SK-MEL-5 (cell line): ENCODE measurements at regions not wholly inside any gene's neighbourhood (a gene's known extent, or its start where the extent isn't known, plus 50 kb on each side); places are given as distances from the start of the nearest gene placed in this dataset.

ENCODE experiments used
- DNase-seq: peaks from one replicate; pipeline ENCODE4 v3.0.0-alpha.2; 2016; ENCODE audit warnings: low read depth, low spot score
- in situ Hi-C: cut with HindIII; loops from 2 replicates; pipeline ENCODE4 v1.10.0; 2016; ENCODE audit warnings: low sequenced_read_pairs, high pct_unique_total_duplicates, low pct_unique_long_range_greater_than_20kb

DNA sequence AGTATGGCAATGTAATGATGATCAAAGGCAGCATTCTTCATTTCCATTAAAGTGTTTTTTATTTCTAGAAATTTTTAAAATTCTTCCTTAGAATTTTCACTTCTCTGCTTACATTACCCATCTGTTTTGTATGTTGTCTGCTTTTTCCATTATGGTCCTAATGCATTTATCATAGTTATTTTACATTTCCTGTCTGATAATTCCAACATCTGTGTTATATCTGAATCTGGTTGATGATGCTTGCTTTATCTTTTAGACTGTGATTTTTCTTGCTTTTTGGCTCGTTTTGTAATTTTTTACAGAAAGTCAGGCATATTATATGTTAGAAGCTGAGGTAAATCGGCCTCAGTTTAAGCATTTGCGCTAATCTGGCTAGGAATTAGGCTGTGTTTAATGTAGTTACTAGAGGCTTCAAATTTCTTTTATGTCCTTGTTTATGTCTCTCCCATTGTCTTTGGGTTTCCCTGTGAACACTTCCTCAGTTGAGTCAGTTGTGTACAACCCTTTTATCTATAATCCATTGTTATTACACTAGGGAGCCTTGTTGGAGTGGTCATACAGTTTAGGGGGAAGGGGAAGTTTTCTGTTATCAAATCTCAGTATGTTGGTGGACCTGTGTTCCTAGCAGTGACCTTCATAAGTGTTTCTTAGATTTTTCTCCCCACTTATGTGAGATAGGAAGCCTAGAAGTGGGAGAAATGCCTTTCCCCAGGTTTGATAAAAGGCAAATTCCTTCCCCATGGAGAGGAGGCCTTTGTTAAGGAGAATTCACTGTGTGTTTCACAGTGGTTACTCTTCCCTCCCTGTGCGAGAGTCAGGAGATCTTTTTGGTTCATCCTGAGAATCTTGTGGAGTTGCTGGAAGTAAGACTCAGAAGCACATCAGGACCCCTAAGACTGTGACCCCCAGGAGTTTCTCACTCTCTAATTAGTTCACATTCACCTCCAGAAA, 437.5 kb downstream of the INSC start:
- no peak for DNase-seq
- in situ Hi-C loops, result no loop called here

DNA sequence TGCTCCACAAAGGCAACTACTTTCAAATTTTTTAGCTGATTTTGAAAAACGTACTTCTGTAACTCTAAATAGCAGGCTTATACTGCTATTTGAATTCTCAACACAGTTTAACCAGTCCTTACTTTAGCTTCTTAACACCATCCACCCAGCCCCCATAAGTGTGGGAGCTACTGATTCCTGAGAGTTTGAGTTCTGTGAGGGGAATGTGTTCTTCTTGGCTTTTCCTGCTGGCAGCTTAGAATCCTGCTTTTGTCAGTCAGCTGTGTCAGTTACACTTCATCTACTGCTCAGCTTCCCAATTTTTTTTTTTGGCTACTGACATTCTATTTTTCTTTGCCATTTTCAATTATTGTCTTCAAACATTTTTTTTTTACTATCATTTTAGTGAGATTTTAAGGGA, 440.4 kb downstream of the INSC start:
- DNase-seq, result no peak
- in situ Hi-C loops, result no loop called here

DNA sequence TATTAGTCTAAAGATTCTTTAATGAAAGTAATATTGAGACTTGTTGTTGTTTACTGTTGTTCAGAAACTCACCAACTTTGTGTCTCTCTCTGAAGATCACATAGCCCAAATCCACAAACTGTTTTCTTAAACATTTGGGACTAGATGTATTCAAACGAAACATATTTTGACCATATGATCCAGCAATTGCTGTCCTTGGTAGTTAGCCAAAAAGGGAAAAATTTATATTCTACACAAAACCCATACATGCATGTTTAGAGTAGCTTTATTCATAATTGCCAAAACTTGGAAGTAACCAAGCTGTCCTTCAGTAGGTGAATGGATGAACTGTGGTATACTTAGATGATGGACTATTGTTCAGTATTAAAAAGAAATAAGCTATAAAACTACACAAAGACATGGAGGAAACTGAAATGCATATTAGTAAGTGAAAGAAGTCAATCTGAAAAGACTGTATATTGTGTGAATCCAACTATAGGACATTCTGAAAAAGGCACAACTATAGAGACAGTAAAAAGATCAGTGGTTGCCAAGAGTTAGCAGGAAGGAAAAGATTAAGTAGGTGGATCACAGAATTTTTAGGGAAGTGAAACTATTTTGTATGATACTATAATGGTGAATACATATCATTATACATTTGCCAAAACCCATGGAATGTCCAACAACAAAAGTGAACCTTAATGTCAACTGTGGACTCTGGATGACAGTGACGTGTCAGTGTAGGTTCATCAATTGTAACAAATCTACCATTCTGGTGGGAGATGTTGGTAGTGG, 442.9 kb downstream of the INSC start:
- no peak for DNase-seq
- in situ Hi-C loops, result no loop called here

DNA sequence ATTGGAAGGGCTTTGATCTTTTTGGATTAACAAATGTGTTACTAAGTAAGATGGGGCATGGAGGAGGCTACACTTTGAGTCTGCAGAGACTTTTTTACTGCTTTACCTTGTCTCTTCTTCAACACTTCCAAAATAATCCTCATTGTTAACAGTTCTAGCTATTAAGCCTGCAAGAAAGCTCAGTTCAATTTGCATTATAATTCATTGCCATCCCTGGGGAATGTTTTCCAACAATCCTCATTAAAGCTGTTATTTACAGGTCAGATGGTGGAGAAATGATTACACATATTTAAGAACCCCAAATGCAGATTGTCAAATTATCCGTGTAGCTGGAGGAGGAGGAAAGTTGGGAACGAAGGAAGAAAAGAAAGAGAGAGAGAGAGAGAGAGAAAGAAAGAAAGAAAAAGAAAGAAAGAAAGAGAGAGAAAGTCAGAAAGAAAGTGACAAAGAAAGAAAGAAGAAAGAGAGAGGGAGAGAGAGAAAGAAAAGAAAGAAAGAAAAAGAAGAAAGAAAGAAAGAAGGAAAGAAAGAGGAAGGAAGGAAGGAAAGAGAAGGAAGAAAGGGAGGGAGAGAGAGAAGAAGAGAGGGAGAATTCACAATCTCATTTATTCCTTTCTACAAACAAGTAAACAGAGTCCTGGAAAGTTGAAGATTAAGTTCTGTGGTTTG, 443.9 kb downstream of the INSC start:
- in situ Hi-C loops, result no loop called here
- no peak for DNase-seq

DNA sequence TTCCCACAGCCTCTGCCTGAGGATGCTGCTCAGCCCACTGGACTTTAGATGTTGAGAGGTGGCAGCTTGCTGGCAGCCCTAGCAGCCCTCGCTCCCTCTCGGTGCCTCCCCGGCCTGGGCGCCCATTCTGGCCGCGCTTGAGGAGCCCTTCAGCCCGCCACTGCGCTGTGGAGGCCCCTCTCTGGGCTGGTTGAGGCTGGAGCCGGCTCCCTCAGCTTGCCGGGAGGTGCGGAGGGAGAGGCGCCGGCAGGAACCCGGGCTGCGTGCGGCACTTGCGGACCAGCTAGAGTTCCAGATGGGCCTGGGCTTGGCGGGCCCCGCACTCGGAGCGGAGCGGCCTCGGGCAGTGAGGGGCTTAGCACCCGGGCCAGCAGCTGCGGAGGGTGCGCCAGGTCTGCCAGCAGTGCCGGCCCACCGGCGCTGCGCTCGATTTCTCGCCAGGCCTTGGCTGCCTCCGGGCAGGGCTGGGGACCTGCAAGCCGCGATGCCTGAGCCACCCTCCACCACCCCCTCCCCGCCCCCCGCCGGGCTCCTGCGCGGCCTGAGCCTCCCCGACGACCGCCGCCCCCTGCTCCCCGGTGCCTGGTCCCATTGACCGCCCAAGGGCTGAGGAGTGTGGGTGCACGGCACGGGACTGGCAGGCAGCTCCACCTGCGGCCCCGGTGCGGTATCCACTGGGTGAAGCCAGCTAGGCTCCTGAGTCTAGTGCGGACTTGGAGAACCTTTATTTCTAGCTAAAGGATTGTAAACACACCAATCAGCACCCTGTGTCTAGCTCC, 446.2 kb downstream of the INSC start:
- no peak for DNase-seq
- in situ Hi-C loops, result no loop called here

DNA sequence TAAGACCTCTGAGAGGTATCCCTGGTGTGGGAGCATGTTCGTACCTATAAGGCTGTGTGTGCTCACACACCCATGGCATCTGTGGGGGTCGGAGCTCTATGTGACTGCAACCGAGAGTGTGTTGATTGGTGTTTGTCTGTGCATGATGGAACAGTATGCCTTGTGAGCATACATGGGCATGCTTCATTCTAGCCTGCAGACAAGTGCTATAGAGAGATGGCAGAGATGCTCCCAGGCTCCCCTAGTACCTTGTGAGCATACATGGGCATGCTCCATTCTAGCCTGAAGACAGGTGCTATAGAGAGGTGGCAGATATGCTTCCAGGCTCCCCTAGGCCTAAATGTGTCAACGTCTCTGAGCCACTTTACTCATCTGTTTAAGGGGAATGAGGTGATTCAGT, 447.5 kb downstream of the INSC start:
- in situ Hi-C loops, result no loop called here
- DNase-seq, result no peak

DNA sequence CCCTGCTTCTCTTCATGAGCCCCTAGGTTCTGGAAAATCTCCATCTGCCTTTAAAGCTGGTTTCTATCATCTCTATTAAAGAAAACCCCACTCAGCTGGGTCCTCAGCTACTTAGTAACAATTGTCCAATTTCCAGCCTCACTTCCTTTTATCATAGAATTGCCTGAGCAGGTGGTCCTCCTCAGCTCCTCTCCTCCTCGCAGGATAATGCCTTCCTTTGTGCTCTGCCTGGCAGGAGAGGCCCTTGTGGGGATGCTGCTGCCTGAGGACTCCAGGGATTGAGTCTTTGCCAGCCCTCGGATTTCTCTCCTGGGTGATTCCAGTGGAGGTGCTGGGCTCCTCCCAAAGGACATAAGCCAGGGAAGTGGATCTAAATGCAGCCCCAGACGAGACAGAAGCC, 448.3 kb downstream of the INSC start:
- in situ Hi-C loops, result no loop called here
- no peak for DNase-seq

DNA sequence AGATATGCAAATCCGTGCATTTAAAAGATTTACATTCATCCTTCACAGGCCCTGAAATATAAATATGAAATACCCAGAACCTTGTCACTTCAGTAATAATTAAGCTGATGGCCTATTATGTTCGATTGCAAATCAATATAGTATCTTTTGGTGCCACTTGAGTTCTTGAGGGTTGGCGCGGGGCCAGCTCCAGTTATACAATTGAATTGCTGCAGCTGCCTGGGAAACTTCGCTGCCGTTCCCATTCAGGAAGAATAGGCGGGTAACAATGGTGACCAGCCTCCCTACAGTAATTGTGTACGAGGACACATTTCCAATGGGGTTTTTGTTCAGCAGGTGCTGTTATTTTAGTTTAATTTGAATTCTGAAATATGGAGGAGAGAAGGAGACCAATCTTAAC, 451.2 kb downstream of the INSC start:
- DNase-seq, result no peak
- in situ Hi-C loops, result no loop called here

DNA sequence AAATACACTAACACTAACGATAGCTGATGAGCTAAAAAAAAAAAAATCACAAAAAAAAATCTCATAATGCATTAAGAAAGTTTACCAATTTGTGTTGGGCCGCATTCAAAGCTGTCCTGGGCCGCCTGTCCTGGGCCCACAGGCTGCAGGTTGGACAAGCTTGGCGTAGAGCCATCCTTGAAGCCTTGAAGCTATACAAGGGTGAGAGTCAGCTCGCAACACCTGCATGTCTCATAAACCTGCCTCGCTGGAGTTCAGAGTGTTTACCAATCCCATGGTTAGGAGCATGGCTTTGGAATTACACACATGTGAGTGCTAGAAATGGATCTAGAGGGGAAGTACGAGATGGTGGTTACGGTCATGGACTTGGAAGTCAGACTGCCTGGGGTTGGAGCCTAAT, 453.7 kb downstream of the INSC start:
- DNase-seq, result no peak
- in situ Hi-C loops, result no loop called here

DNA sequence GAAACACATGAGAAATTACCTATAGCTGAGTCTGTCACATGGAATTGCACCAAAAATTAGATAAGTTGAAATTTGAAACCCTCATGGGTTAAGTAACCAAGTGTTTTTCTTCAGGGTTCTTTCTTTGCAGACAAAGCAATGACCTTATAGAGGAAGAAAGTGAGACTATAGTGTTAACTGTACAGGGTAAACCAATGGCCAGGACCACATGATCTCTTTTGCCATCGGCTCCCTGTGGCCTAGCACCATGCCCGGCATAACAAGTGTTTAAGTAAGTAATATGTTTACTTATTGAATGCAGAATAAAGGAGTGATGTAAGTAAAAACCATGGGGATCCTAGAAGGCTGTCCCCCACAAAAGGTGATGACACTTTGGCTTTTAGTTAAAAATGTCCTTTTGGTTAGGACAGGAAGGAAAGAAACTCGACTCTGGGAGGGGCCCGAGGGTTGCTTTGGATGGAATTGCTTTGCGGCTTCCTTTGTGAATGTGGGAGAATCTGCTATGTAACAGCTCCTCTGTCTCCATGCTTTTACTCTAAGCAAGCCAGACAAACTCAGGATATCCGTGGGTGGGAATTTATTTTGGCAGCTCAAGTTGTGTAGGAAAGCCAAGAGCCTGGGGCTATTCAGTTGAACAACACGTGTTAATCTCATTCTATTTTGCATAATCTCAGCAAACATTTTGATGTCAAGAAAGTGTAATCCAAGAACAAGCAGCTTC, 454.7 kb downstream of the INSC start:
- in situ Hi-C loops, result no loop called here

DNA sequence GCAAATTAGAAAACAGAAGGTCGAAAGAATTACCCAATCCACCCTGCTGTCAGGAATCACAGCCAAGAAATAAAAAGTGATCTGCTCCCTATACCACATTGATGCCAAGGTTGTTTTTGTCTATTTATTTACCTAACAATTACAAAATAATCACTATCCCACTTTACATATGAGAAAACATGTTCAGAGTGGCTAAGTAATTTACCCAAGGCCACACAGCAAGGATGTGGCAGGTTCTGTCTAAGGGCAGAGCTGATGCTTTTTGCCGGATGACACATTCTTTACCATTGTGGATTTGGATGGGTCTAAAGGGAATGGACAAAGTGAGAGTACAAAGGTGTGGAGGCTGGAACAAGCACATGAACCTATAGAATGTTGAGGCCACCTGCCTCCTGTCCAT, 460.7 kb downstream of the INSC start:
- DNase-seq, result no peak
- in situ Hi-C loops, result no loop called here

More for the DNA sequence above, 454.7 kb downstream of the INSC start:
- peak; percentile 55 for DNase-seq

DNA sequence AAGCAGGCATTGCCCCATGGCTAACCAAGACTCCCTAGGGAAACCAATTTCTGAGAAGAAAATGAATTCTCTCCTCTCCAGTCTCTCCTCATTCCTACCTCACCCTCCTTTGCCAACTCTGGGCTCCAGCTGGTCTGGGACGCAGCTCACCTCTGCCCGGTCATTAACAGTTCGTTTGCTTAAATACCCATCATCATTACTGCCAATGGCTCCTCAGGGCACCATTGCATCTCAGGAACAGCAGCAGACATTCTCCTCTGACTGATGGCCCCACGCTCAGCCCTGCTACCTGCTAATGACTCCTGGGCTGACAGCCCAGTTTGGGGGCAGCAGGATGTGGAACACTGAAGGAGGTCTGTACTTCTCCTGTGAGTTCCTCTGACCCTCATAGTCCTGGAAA, 462.0 kb downstream of the INSC start:
- DNase-seq, result no peak
- in situ Hi-C loops, result no loop called here

DNA sequence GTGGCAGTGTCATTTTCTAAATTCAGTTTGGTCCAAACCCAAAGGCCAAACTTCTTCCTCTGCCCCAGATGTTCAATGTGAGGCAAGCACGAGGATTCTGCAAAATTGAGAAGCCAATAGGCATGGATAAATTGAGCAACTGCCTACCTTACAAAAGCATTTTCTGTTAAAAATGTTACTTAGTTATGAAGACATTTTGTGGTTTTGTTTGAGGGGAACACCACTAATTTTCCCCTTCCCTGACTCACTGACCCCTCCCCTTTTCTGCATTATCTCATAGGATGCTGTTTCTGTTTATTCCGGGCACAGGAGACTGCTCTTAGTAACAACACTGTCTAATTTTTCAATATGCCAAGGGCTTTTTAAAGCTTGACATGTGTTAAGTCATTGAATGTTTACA, 462.8 kb downstream of the INSC start:
- in situ Hi-C loops, result no loop called here
- DNase-seq, result no peak

DNA sequence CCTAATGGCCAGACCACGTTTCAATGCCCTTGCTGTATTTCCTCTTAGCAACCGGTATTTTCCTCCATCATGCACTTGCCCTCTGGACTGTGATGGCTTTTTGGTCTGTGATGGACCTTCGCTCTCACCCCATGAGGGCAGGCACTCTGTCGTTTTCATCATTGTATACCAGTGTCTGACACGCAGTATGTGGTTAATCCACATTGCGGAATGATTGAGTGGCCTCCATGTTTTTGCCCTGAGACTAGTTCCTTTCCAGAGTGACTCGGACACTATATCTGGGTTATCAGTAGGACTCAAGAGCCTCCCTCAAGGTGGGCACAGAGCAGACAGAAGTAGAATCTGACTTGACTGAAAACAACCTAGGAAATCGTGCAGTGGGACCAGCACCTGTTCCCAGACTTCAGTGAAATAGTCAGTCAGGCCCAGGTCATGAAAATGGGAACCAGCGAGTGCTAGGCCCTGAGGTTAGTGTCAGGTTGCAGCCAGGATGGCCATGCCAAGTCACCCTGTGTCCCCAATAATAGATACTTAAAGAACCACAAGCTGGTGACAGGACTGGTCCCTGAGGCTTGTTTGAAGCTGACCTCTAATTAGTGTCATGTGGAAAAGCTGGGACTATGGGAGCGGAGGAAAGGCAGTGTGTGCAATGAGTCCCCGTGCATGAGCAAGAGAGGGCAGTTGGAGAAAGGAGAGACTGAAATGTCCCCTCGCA, 464.7 kb downstream of the INSC start:
- no peak for DNase-seq
- in situ Hi-C loops, result no loop called here

DNA sequence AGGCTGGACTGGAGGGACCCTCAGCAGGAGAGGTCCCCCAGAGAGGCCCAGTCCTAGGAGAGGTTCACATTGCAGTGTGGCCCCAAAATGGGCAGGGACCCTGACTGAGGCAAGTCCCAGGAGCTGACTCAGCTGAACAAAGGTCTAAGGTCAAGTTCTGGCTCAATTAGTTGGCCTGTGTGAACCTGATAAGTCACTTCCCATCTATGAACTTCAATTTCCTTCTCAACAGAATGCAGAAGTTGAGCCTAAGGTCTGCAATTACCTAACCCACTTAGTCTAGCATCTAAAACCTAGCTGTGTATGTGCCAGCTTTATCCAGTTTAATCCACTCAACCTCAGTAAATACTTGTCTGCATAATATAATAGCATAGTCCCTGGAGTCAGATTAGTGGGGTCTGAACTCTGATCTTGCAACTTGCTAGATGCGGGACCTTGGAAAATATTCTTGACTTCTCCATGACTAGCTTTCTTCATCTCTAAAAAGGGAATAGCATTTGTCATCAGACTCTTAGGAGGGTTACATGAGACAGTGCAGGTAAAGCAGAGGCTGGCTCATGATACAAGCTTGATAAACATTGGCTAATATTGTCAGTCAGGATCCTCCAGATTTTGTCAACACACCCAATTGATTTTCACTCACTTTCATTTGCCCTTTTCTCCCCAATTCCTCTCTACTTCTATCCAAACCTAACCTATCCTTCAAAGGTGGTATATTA, 465.5 kb downstream of the INSC start:
- in situ Hi-C loops, result no loop called here
- DNase-seq, result no peak

DNA sequence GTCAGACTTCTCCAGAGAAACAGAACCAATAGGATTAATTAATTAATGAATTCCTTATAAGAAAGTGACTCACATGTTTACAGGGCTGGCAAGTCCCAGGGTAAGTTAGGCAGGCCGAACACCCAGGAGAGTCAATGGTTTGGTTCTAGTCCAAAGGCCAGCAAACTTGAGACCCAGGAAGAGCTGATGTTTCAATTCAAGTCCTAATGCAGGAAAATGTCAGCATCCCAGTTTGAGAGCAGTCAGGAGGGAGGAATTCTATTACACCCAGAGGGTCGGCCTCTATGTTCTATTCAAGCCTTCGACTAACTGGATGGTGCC, 466.0 kb downstream of the INSC start:
- DNase-seq, result no peak
- in situ Hi-C loops, result no loop called here
